SK-N-SH (cell line): ENCODE measurements at regions not wholly inside any gene's neighbourhood (a gene's known extent, or its start where the extent isn't known, plus 50 kb on each side); places are given as distances from the start of the nearest gene placed in this dataset.

ENCODE experiments used
- CTCF ChIA-PET: fragments of 300-600, 350-600 bp; formaldehyde crosslinking; extraction: SDS; loops from one replicate; lab custom pipeline; 2021; lab: Yijun Ruan, JAX
- POLR2A ChIA-PET: fragments of 350-600 bp; sonication (Branson Sonifier 250); formaldehyde crosslinking; extraction: SDS; loops from one replicate; lab custom pipeline; 2020; ENCODE audit warnings: antibody characterized with exemption, inconsistent platforms; lab: Yijun Ruan, JAX
- DNase-seq: peaks from one replicate; pipeline ENCODE4 v3.0.0; 2012
- H2AFZ ChIP-seq: fragments of 200-600 bp; sonication (generic); 2 replicates; pipeline ENCODE4 v1.8.1; 2016; ENCODE audit warnings: antibody characterized with exemption, mild to moderate bottlenecking, low read depth
- H3F3A ChIP-seq: fragments of 200-600 bp; sonication (generic); replicated peaks from 2 replicates; pipeline ENCODE3; 2016; ENCODE audit warnings: antibody characterized with exemption, mild to moderate bottlenecking; ENCODE audit not compliant: insufficient read depth
- H3K27ac ChIP-seq, 2 experiments: fragments of 200-500 bp in 1 of 2; fragments of 200-600 bp in 1 of 2; sonication (Bioruptor generic) in 1 of 2; sonication (generic), shearing (Covaris generic) in 1 of 2; 2 replicates each; pipeline versions ENCODE4 v1.5.1 to v1.6.1; 2014 to 2016; ENCODE audit warnings: low read depth in 2 of 2, inconsistent platforms in 1 of 2, low read length in 1 of 2, mild to moderate bottlenecking in 1 of 2, mixed read lengths in 1 of 2
- H3K27me3 ChIP-seq: fragments of 200-600 bp; sonication (generic), shearing (Covaris generic); 2 replicates; pipeline ENCODE4 v1.6.1; 2016; ENCODE audit warnings: mixed run types; ENCODE audit not compliant: insufficient read depth
- H3K36me3 ChIP-seq, 2 experiments: fragments of 200-500 bp in 1 of 2; fragments of 200-600 bp in 1 of 2; sonication (Bioruptor generic) in 1 of 2; sonication (generic) in 1 of 2; replicated peaks in 1 of 2; 2 replicates each; pipeline versions ENCODE3 to v1.5.1; 2014 to 2016; ENCODE audit warnings: low read length in 1 of 2, mild to moderate bottlenecking in 1 of 2; ENCODE audit not compliant: insufficient read depth in 2 of 2, control insufficient read depth in 1 of 2
- H3K4me1 ChIP-seq, 2 experiments: fragments of 200-500 bp in 1 of 2; fragments of 200-600 bp in 1 of 2; sonication (Bioruptor generic) in 1 of 2; sonication (generic), shearing (Covaris generic) in 1 of 2; 2 replicates each; pipeline versions ENCODE4 v1.5.1 to v1.6.1; 2014 to 2016; ENCODE audit warnings: low read depth in 1 of 2, low read length in 1 of 2, mixed run types in 1 of 2; ENCODE audit not compliant: insufficient read depth in 2 of 2, control insufficient read depth in 1 of 2
- H3K4me2 ChIP-seq: fragments of 200-600 bp; sonication (generic), shearing (Covaris generic); 2 replicates; pipeline ENCODE4 v1.6.1; 2017; ENCODE audit warnings: mixed run types
- H3K4me3 ChIP-seq, 2 experiments: fragments of 200-500 bp in 1 of 2; fragments of 200-600 bp in 1 of 2; sonication (Bioruptor generic) in 1 of 2; sonication (generic), shearing (Covaris generic) in 1 of 2; 2 replicates each; pipeline versions ENCODE4 v1.5.1 to v1.8.1; 2014 to 2016; ENCODE audit warnings: low read depth in 2 of 2, inconsistent platforms in 1 of 2, low read length in 1 of 2, mild to moderate bottlenecking in 1 of 2, mixed read lengths in 1 of 2, moderate library complexity in 1 of 2
- H3K79me2 ChIP-seq: fragments of 200-600 bp; sonication (generic); 2 replicates; pipeline ENCODE4 v1.8.1; 2017; ENCODE audit warnings: mild to moderate bottlenecking; ENCODE audit not compliant: insufficient read depth
- H3K9ac ChIP-seq: fragments of 200-600 bp; sonication (generic); 2 replicates; pipeline ENCODE4 v1.6.1; 2017; ENCODE audit warnings: mixed run types
- H3K9me2 ChIP-seq: fragments of 200-600 bp; sonication (generic); 2 replicates; pipeline ENCODE4 v1.6.1; 2017; ENCODE audit warnings: mixed run types
- H3K9me3 ChIP-seq: fragments of 200-600 bp; sonication (generic); 2 replicates; pipeline ENCODE4 v1.6.1; 2017; ENCODE audit warnings: mixed run types, mild to moderate bottlenecking, moderate library complexity
- H4K20me1 ChIP-seq: fragments of 200-600 bp; sonication (generic); 2 replicates; pipeline ENCODE4 v1.6.1; 2017; ENCODE audit warnings: mild to moderate bottlenecking, mixed run types; ENCODE audit not compliant: insufficient read depth
- EP300 ChIP-seq, 2 experiments: IDR thresholded peaks; 2 replicates each; pipeline versions ENCODE4 v1.4.0 to v1.6.1; 2012; ENCODE audit warnings: borderline replicate concordance in 1 of 2, low read depth in 1 of 2, low read length in 1 of 2
- GABPA ChIP-seq: IDR thresholded peaks from 2 replicates; pipeline ENCODE4 v1.4.0; 2012; ENCODE audit warnings: low read depth, mild to moderate bottlenecking
- JUND ChIP-seq: IDR thresholded peaks from 2 replicates; pipeline ENCODE4 v1.4.0; 2012
- NFIC ChIP-seq: IDR thresholded peaks from 2 replicates; pipeline ENCODE4 v1.4.0; 2012; ENCODE audit warnings: borderline replicate concordance
- NRF1 ChIP-seq: IDR thresholded peaks from 2 replicates; pipeline ENCODE4 v1.6.1; 2012; ENCODE audit warnings: low read depth, mild to moderate bottlenecking, low read length
- POLR2AphosphoS5 ChIP-seq: IDR thresholded peaks from 2 replicates; pipeline ENCODE4 v1.6.1; 2012; ENCODE audit warnings: low read depth, low read length
- RFX5 ChIP-seq: IDR thresholded peaks from 2 replicates; pipeline ENCODE4 v1.6.1; 2012; ENCODE audit warnings: mild to moderate bottlenecking, improper control_type of control experiment, low read length
- RXRA ChIP-seq: IDR thresholded peaks from 2 replicates; pipeline ENCODE4 v1.4.0; 2012; ENCODE audit warnings: low read depth, mild to moderate bottlenecking, borderline replicate concordance
- SMC3 ChIP-seq: IDR thresholded peaks from 2 replicates; pipeline ENCODE4 v1.6.1; 2012; ENCODE audit warnings: low read depth, low read length, improper control_type of control experiment
- TCF12 ChIP-seq: IDR thresholded peaks from 2 replicates; pipeline ENCODE4 v1.4.0; 2012
- WGBS: methylation state at CpG from one replicate; pipeline ENCODE4 v1.1.6; 2017; ENCODE audit warnings: low lambda C conversion rate; 5-methylcytosine and 5-hydroxymethylcytosine counted together
- TF ChIP-seq, protein P1 (sequence below): IDR thresholded peaks from 2 replicates; pipeline ENCODE4; 2012
- TF ChIP-seq, protein P2 (sequence below): IDR thresholded peaks from 2 replicates; pipeline ENCODE4 v1.4.0; 2012; ENCODE audit warnings: low read depth, borderline replicate concordance
- TF ChIP-seq, protein P3 (sequence below): fragments of 200-600 bp; sonication (generic); IDR thresholded peaks from 2 replicates; pipeline ENCODE4 v1.6.1; 2017; ENCODE audit warnings: antibody characterized with exemption, mild to moderate bottlenecking, moderate library complexity
- TF ChIP-seq, protein P4 (sequence below): IDR thresholded peaks from 2 replicates; pipeline ENCODE4 v1.6.1; 2012; ENCODE audit warnings: mild to moderate bottlenecking, low read depth, low read length, moderate library complexity

DNA sequence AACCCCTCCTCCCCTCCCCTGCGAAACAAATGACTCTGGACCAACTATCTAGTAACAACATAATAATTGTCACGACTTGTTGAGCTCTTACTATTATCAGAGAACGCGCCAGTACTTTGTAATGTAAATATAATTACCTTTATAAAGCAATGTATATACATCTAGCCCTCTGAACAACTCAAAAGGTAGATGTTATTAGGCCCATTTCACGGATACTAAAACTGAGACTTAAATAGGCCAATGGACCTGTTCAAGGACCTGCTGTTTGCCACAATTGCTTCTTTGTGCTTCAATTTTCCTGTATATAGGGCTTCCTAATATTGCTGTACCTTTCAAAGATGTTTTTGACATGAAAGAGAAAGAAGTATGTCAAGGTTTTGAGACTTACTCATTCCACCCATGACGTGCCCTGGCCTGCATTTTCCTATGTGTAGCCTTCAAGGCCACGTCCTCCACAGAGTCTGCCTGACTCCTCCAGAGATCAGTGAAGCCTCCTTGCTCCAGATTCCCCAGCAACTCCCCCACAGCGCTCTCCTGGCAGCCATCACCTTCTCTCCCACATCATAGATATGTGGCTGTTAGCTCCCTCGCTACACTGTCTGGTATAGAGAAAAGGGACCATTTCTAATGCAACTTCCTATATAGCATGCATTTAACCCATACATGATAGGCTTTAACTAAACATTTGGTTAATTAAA, 156.6 kb downstream of the SKIDA1 start:
- WGBS: 94% methylated on average over 9 of the region's 9 CpGs
- no peak overlapping the region for H3K9ac ChIP-seq

DNA sequence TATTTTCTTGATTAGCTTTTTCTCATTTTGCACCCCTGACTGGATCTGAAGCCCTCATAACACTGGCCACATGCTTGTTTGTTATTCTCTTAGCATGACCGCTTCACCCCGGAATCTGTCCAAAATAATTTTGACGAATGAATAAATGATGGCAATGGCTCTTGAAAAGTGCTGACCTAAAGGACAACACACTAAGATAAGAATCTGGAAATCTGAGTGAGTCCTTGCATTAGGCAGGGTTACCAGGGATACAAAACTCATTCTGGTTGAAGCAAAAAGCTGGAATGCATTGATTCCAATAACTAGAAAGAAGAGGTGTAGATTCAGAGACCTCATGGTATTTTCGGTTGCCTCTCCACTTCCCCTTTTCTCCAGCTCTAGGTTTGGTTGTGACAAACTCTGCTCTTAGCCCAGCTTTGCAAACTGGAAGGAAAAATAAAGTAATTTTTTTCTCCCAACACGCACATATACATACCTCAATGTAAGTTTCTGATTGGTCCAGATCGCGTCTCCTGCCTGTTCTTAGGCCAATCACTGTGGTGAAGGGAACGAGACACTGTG, 157.4 kb downstream of the SKIDA1 start:
- H3K9ac ChIP-seq: no peak overlapping the region
- no peak overlapping the region for H3K27ac ChIP-seq
- 87% methylated on average over 8 of the region's 8 CpGs for WGBS
- CTCF ChIA-PET: interaction anchor here (0.7 kb wide), 1 partner anchor 1106 kb away, joined by 3 read pairs; no protein-coding TSS in a partner anchor
- no peak overlapping the region for H3K4me3 ChIP-seq
- peak; percentile 68; the same call in 1 of the 2 replicates for TF ChIP-seq RXRA
- no peak for TF ChIP-seq GABPA
- peak in 1 of 2 experiments; percentile 11; a peak in 1 of 4 replicates for TF ChIP-seq EP300 (IDR thresholded peaks at IDR 0.05; ENCODE audit: borderline replicate concordance in 1 of 2, low read depth in 1 of 2, low read length in 1 of 2)
- peak; percentile 47; the same call in 1 of the 2 replicates for TF ChIP-seq TCF12
- peak; percentile 41 for TF ChIP-seq JUND
- no peak for TF ChIP-seq POLR2AphosphoS5
- TF ChIP-seq, protein P1, sequence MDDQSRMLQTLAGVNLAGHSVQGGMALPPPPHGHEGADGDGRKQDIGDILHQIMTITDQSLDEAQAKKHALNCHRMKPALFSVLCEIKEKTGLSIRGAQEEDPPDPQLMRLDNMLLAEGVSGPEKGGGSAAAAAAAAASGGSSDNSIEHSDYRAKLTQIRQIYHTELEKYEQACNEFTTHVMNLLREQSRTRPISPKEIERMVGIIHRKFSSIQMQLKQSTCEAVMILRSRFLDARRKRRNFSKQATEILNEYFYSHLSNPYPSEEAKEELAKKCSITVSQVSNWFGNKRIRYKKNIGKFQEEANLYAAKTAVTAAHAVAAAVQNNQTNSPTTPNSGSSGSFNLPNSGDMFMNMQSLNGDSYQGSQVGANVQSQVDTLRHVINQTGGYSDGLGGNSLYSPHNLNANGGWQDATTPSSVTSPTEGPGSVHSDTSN: peak; percentile 81
- TF ChIP-seq, protein P2, sequence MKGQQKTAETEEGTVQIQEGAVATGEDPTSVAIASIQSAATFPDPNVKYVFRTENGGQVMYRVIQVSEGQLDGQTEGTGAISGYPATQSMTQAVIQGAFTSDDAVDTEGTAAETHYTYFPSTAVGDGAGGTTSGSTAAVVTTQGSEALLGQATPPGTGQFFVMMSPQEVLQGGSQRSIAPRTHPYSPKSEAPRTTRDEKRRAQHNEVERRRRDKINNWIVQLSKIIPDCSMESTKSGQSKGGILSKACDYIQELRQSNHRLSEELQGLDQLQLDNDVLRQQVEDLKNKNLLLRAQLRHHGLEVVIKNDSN: no peak
- TF ChIP-seq NFIC: peak; percentile 23; the same call in 1 of the 2 replicates
- H3K4me2 ChIP-seq: no peak overlapping the region
- peaks cover 28% of the 10 kb centered on the region for H3F3A ChIP-seq
- no peaks in the 10 kb centered on the region for H3K36me3 ChIP-seq
- H3K9me2 ChIP-seq: no peaks in the 10 kb centered on the region
- H3K27me3 ChIP-seq: no peaks in the 10 kb centered on the region
- H3K79me2 ChIP-seq: no peaks in the 10 kb centered on the region
- H3K9me3 ChIP-seq: no peaks in the 10 kb centered on the region
- H3K4me1 ChIP-seq: peaks cover 15 to 31% of the 10 kb centered on the region in 2 experiments; a peak in 3 of 4 replicates
- POLR2A ChIA-PET: no interaction called here
- no peak overlapping the region for H2AFZ ChIP-seq
- DNase-seq: no peak
- H4K20me1 ChIP-seq: no peaks in the 10 kb centered on the region

More for the DNA sequence above, 156.6 kb downstream of the SKIDA1 start:
- CTCF ChIA-PET: no interaction called here
- Histone ChIP-seq H3K27me3 (no peaks in the 10 kb centered on the region), H3F3A (peaks cover 21% of the 10 kb centered on the region), H3K9me2 (no peaks in the 10 kb centered on the region), H2AFZ (no peak overlapping the region; the same call in 1 of the 2 replicates), H3K4me3 (no peak overlapping the region), H3K27ac (no peak overlapping the region), H3K36me3 (no peaks in the 10 kb centered on the region), H3K4me1 (peaks cover 9 to 26% of the 10 kb centered on the region in 2 experiments; a peak in 3 of 4 replicates), H4K20me1 (no peaks in the 10 kb centered on the region), H3K4me2 (no peak overlapping the region), H3K79me2 (no peaks in the 10 kb centered on the region), H3K9me3 (no peaks in the 10 kb centered on the region)
- POLR2A ChIA-PET: no interaction called here
- TF ChIP-seq SMC3: no peak
- no peak for TF ChIP-seq EP300 (IDR thresholded peaks at IDR 0.05; ENCODE audit: borderline replicate concordance in 1 of 2, low read depth in 1 of 2, low read length in 1 of 2)
- TF ChIP-seq, protein P3, sequence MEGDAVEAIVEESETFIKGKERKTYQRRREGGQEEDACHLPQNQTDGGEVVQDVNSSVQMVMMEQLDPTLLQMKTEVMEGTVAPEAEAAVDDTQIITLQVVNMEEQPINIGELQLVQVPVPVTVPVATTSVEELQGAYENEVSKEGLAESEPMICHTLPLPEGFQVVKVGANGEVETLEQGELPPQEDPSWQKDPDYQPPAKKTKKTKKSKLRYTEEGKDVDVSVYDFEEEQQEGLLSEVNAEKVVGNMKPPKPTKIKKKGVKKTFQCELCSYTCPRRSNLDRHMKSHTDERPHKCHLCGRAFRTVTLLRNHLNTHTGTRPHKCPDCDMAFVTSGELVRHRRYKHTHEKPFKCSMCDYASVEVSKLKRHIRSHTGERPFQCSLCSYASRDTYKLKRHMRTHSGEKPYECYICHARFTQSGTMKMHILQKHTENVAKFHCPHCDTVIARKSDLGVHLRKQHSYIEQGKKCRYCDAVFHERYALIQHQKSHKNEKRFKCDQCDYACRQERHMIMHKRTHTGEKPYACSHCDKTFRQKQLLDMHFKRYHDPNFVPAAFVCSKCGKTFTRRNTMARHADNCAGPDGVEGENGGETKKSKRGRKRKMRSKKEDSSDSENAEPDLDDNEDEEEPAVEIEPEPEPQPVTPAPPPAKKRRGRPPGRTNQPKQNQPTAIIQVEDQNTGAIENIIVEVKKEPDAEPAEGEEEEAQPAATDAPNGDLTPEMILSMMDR: no peak
- TF ChIP-seq RFX5: no peak
- TF ChIP-seq NRF1: no peak
- TF ChIP-seq, protein P4, sequence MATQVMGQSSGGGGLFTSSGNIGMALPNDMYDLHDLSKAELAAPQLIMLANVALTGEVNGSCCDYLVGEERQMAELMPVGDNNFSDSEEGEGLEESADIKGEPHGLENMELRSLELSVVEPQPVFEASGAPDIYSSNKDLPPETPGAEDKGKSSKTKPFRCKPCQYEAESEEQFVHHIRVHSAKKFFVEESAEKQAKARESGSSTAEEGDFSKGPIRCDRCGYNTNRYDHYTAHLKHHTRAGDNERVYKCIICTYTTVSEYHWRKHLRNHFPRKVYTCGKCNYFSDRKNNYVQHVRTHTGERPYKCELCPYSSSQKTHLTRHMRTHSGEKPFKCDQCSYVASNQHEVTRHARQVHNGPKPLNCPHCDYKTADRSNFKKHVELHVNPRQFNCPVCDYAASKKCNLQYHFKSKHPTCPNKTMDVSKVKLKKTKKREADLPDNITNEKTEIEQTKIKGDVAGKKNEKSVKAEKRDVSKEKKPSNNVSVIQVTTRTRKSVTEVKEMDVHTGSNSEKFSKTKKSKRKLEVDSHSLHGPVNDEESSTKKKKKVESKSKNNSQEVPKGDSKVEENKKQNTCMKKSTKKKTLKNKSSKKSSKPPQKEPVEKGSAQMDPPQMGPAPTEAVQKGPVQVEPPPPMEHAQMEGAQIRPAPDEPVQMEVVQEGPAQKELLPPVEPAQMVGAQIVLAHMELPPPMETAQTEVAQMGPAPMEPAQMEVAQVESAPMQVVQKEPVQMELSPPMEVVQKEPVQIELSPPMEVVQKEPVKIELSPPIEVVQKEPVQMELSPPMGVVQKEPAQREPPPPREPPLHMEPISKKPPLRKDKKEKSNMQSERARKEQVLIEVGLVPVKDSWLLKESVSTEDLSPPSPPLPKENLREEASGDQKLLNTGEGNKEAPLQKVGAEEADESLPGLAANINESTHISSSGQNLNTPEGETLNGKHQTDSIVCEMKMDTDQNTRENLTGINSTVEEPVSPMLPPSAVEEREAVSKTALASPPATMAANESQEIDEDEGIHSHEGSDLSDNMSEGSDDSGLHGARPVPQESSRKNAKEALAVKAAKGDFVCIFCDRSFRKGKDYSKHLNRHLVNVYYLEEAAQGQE: no peak
- DNase-seq: no peak
